Neuronal stem cell (in vitro differentiated cells): ENCODE measurements at regions not wholly inside any gene's neighbourhood (a gene's known extent, or its start where the extent isn't known, plus 50 kb on each side); places are given as distances from the start of the nearest gene placed in this dataset.

Source experiments
- DNase-seq: peaks from one replicate; pipeline ENCODE4 v3.0.0-alpha.2; 2013; ENCODE audit warnings: low spot score
- H2AFZ ChIP-seq: one replicate; pipeline ENCODE4 v1.6.1; 2013; ENCODE audit warnings: mild to moderate bottlenecking, low read length, inconsistent platforms
- H2AK5ac ChIP-seq: 2 replicates; pipeline ENCODE4 v1.6.1; 2013; ENCODE audit warnings: low read depth, mild to moderate bottlenecking, inconsistent platforms, low read length, moderate library complexity, mixed read lengths
- H2BK120ac ChIP-seq: 2 replicates; pipeline ENCODE4 v1.6.1; 2013; ENCODE audit warnings: low read depth, mild to moderate bottlenecking, inconsistent platforms, low read length, moderate library complexity, mixed read lengths
- H2BK12ac ChIP-seq: one replicate; pipeline ENCODE4 v1.6.1; 2013; ENCODE audit warnings: low read length, inconsistent platforms
- H2BK15ac ChIP-seq: 2 replicates; pipeline ENCODE4 v1.6.1; 2013; ENCODE audit warnings: mild to moderate bottlenecking, low read length, inconsistent platforms, mixed read lengths
- H2BK5ac ChIP-seq: one replicate; pipeline ENCODE4 v1.6.1; 2013; ENCODE audit warnings: inconsistent platforms, mild to moderate bottlenecking, low read length, moderate library complexity
- H3K14ac ChIP-seq: one replicate; pipeline ENCODE4 v1.6.1; 2013; ENCODE audit warnings: low read length, inconsistent platforms
- H3K18ac ChIP-seq: 2 replicates; pipeline ENCODE4 v1.6.1; 2013; ENCODE audit warnings: low read length, inconsistent platforms
- H3K23ac ChIP-seq: 2 replicates; pipeline ENCODE4 v1.6.1; 2013; ENCODE audit warnings: low read depth, mild to moderate bottlenecking, mixed read lengths, low read length, inconsistent platforms; ENCODE audit not compliant: poor library complexity
- H3K27ac ChIP-seq: replicated peaks from 3 replicates; pipeline ENCODE4 v1.5.1; 2013; ENCODE audit warnings: low read length, inconsistent platforms
- H3K27me3 ChIP-seq, 3 experiments: 2 replicates each; pipeline ENCODE4 v1.6.1; 2013; ENCODE audit warnings: low read length in 3 of 3, mild to moderate bottlenecking in 2 of 3, inconsistent platforms in 1 of 3, low read depth in 1 of 3, mixed read lengths in 1 of 3, moderate library complexity in 1 of 3; ENCODE audit not compliant: control insufficient read depth in 3 of 3, insufficient read depth in 3 of 3
- H3K36me3 ChIP-seq, 2 donors: replicated peaks in 1 of 2; 2 replicates each; pipeline ENCODE4 v1.6.1; 2013; ENCODE audit warnings: low read length in 2 of 2; ENCODE audit not compliant: control insufficient read depth in 2 of 2, insufficient read depth in 2 of 2
- H3K4ac ChIP-seq: 2 replicates; pipeline ENCODE4 v1.6.1; 2013; ENCODE audit warnings: inconsistent platforms, mild to moderate bottlenecking, low read length, moderate library complexity
- H3K4me1 ChIP-seq, 2 donors: 1 replicate in 1 of 2; 2 replicates in 1 of 2; pipeline ENCODE4 v1.6.1; 2013; ENCODE audit warnings: low read length in 2 of 2, low read depth in 1 of 2; ENCODE audit not compliant: control insufficient read depth in 2 of 2, insufficient read depth in 1 of 2
- H3K4me2 ChIP-seq: one replicate; pipeline ENCODE4 v1.6.1; 2013; ENCODE audit warnings: mild to moderate bottlenecking, low read length, inconsistent platforms; ENCODE audit not compliant: insufficient read depth, poor library complexity, severe bottlenecking
- H3K4me3 ChIP-seq, 2 donors: 2 replicates each; pipeline ENCODE4 v1.5.1; 2013; ENCODE audit warnings: low read length in 2 of 2, mild to moderate bottlenecking in 2 of 2, inconsistent platforms in 1 of 2, moderate library complexity in 1 of 2
- H3K79me1 ChIP-seq: one replicate; pipeline ENCODE4 v1.6.1; 2013; ENCODE audit warnings: low read depth, mild to moderate bottlenecking, inconsistent platforms, low read length, moderate library complexity
- H3K9ac ChIP-seq: one replicate; pipeline ENCODE4 v1.6.1; 2013; ENCODE audit warnings: mild to moderate bottlenecking, low read depth, low read length, inconsistent platforms; ENCODE audit not compliant: poor library complexity
- H3K9me3 ChIP-seq, 2 donors: replicated peaks in 1 of 2; 2 replicates each; pipeline versions ENCODE3 to v1.6.1; 2013; ENCODE audit warnings: low read length in 2 of 2, mild to moderate bottlenecking in 2 of 2, inconsistent platforms in 1 of 2, low read depth in 1 of 2, mixed read lengths in 1 of 2, moderate library complexity in 1 of 2; ENCODE audit not compliant: control insufficient read depth in 2 of 2, insufficient read depth in 1 of 2
- H4K8ac ChIP-seq: one replicate; pipeline ENCODE4 v1.6.1; 2013; ENCODE audit warnings: low read depth, mild to moderate bottlenecking, inconsistent platforms, low read length, moderate library complexity
- H4K91ac ChIP-seq: one replicate; pipeline ENCODE4 v1.6.1; 2013; ENCODE audit warnings: low read length, low read depth, mild to moderate bottlenecking, inconsistent platforms; ENCODE audit not compliant: poor library complexity
- WGBS, 2 donors: extraction: QIAGEN DNeasy Blood & Tissue Kit; methylation state at CpG; one replicate each; pipeline ENCODE4 v1.1.7; 2013; ENCODE audit warnings: missing lambda C conversion rate in 2 of 2, mixed read lengths in 1 of 2; ENCODE audit not compliant: insufficient read length in 2 of 2, insufficient replicate concordance in 1 of 2; ENCODE audit errors: extremely low coverage in 2 of 2; 5-methylcytosine and 5-hydroxymethylcytosine counted together

DNA sequence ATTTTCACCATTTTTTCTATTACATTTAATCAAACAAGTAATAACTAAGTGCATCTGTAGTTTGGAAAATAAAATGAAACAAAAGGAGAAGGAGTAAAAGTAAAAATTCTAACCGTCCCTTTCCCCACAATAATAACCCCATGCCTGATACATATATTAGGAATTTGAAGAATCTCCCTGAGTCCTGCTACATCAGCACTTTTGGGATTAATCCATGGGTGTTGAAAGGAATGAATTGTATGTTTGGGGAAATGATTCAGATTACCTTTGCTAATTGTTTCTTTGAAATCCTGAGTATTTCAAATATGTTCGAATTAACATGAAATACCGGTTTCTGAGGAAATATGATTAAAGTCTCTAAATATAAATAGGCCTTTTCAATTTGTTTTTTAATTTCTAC lies 648.0 kb downstream of the CDY2B start:
- Histone ChIP-seq H3K9ac (no peak overlapping the region), H3K79me1 (no peaks in the 10 kb centered on the region), H3K27ac (no peak overlapping the region), H3K4me3 (no peak overlapping the region), H2AFZ (no peak overlapping the region), H2BK15ac (no peak overlapping the region), H3K36me3 (no peaks in the 10 kb centered on the region), H3K4ac (no peak overlapping the region), H3K18ac (no peak overlapping the region), H4K91ac (no peak overlapping the region), H2BK12ac (no peak overlapping the region), H3K4me2 (no peak overlapping the region), H3K27me3 (no peaks in the 10 kb centered on the region), H2AK5ac (no peak overlapping the region), H2BK5ac (no peak overlapping the region), H2BK120ac (no peak overlapping the region), H3K14ac (no peak overlapping the region), H3K23ac (no peak overlapping the region), H4K8ac (no peak overlapping the region), H3K9me3 (no peaks in the 10 kb centered on the region), H3K4me1 (no peaks in the 10 kb centered on the region)
- no CpG with 5 or more reads among the region's 3 CpGs for WGBS, 2 donors
- no peak for DNase-seq

DNA sequence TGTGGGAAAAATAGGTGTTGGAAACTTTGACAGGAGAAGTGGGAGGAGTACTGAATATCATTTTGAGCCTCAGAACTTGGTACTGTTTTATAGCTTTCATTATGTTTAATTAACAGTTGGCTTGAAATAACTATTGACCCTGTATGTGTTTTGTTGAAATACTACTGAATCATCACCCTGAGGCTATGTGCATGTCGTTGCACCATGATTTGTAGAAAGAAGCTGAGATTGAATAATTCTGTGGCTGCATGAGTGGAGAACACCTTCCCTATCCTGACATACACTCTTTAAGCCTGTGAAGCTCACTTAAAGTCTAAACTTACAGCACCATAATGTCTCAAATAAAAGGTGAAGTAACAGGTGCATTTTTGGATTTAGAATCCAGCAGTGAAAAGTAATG lies 656.5 kb downstream of the CDY2B start:
- H2AFZ ChIP-seq, result no peak overlapping the region
- H3K23ac ChIP-seq, result no peak overlapping the region
- H3K36me3 ChIP-seq, result no peaks in the 10 kb centered on the region
- no peak overlapping the region for H3K27ac ChIP-seq
- no peak overlapping the region for H3K14ac ChIP-seq
- H2BK12ac ChIP-seq, result no peak overlapping the region
- H3K18ac ChIP-seq, result no peak overlapping the region
- H3K4me1 ChIP-seq, result no peaks in the 10 kb centered on the region
- H2BK15ac ChIP-seq, result no peak overlapping the region
- DNase-seq, result no peak
- H4K91ac ChIP-seq, result no peak overlapping the region
- H3K9me3 ChIP-seq, result no peaks in the 10 kb centered on the region
- no peak overlapping the region for H3K4me2 ChIP-seq
- WGBS, 2 donors, result no CpG with 5 or more reads among the region's 1 CpG
- H3K9ac ChIP-seq, result no peak overlapping the region
- H3K79me1 ChIP-seq, result no peaks in the 10 kb centered on the region
- no peak overlapping the region for H2AK5ac ChIP-seq
- no peak overlapping the region for H2BK5ac ChIP-seq
- H3K27me3 ChIP-seq, result no peaks in the 10 kb centered on the region
- no peak overlapping the region for H4K8ac ChIP-seq
- H3K4ac ChIP-seq, result no peak overlapping the region
- H2BK120ac ChIP-seq, result no peak overlapping the region
- H3K4me3 ChIP-seq, result no peak overlapping the region

DNA sequence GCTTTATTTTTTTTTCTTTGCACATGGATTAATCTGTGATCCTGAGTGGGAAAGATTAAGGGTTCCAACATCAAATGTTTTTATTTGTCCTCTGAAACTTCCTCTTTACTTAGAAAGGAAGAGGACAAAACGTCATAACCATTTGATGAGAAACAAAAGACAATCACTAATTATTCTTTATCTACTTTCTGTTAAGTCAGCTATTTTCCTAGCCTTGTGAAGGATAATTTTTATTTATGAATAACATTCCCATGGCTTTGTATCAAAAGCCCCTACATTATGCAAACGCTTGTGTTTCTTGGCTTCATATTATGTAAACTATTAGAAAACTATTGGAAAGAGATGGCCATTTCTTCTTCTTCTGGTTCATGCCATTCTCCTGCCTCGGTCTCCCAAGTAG lies 677.6 kb downstream of the CDY2B start:
- no peak for DNase-seq
- no peak overlapping the region for H3K9ac ChIP-seq
- H3K9me3 ChIP-seq, result no peaks in the 10 kb centered on the region
- H3K4me1 ChIP-seq, result no peaks in the 10 kb centered on the region
- no peak overlapping the region for H2AFZ ChIP-seq
- no peak overlapping the region for H2BK12ac ChIP-seq
- H2BK15ac ChIP-seq, result no peak overlapping the region
- no peak overlapping the region for H4K8ac ChIP-seq
- no peak overlapping the region for H3K4me3 ChIP-seq
- H3K23ac ChIP-seq, result no peak overlapping the region
- H3K27me3 ChIP-seq, result no peaks in the 10 kb centered on the region
- H3K14ac ChIP-seq, result no peak overlapping the region
- no peak overlapping the region for H2AK5ac ChIP-seq
- no CpG with 5 or more reads among the region's 3 CpGs for WGBS, 2 donors
- H2BK120ac ChIP-seq, result no peak overlapping the region
- no peak overlapping the region for H3K27ac ChIP-seq
- H3K79me1 ChIP-seq, result no peaks in the 10 kb centered on the region
- no peak overlapping the region for H3K4ac ChIP-seq
- no peak overlapping the region for H4K91ac ChIP-seq
- H3K36me3 ChIP-seq, result no peaks in the 10 kb centered on the region
- H3K18ac ChIP-seq, result no peak overlapping the region
- H2BK5ac ChIP-seq, result no peak overlapping the region
- no peak overlapping the region for H3K4me2 ChIP-seq

DNA sequence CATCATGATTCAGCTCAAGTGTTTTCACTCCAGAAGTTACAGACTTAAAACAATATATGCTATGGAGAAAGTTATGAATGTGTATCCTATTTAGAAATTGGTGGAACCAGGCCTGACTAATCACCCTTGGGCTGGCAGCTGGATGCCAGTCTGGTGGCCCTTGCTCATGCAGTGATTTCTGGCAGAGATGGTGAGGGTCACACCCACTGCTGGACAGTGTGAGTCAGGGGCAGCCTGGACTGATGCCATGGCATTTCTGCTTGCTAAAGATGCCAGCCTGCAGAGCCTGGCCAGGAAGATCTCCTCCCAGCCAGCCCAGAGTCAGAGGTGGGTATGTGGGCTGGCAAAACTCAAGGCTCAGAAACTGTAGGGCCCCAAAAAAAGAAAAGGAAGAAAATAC lies 695.7 kb downstream of the CDY2B start:
- H4K91ac ChIP-seq, result no peak overlapping the region
- H3K18ac ChIP-seq, result no peak overlapping the region
- H2BK120ac ChIP-seq, result no peak overlapping the region
- H3K79me1 ChIP-seq, result no peaks in the 10 kb centered on the region
- H3K27me3 ChIP-seq, result no peaks in the 10 kb centered on the region
- H3K4me2 ChIP-seq, result no peak overlapping the region
- H2AFZ ChIP-seq, result no peak overlapping the region
- no peak overlapping the region for H2AK5ac ChIP-seq
- H3K23ac ChIP-seq, result no peak overlapping the region
- DNase-seq, result no peak
- no peaks in the 10 kb centered on the region for H3K4me1 ChIP-seq
- no peak overlapping the region for H2BK12ac ChIP-seq
- no peak overlapping the region for H3K9ac ChIP-seq
- H2BK15ac ChIP-seq, result no peak overlapping the region
- no peaks in the 10 kb centered on the region for H3K36me3 ChIP-seq
- no peak overlapping the region for H3K27ac ChIP-seq
- H3K4me3 ChIP-seq, result no peak overlapping the region
- no peaks in the 10 kb centered on the region for H3K9me3 ChIP-seq
- H4K8ac ChIP-seq, result no peak overlapping the region
- H3K4ac ChIP-seq, result no peak overlapping the region
- no peak overlapping the region for H3K14ac ChIP-seq
- H2BK5ac ChIP-seq, result no peak overlapping the region
